ENCODE measurements at regions not wholly inside any gene's neighbourhood (a gene's known extent, or its start where the extent isn't known, plus 50 kb on each side); places are given as distances from the start of the nearest gene placed in this dataset.

GRCh38 chr21:36569511-36569910, 89.6 kb upstream of the CLDN14 start:
- TF ChIP-seq RAD21 (IDR thresholded peaks at IDR 0.05; ENCODE audit: low read depth) = no peak
- no peak for TF ChIP-seq CTCF (IDR thresholded peaks at IDR 0.05 in 2 of 3, conservative IDR thresholded peaks at IDR 0.05 in 1 of 3; ENCODE audit: borderline replicate concordance in 1 of 3, insufficient read depth in 1 of 3, low read depth in 2 of 3, low read length in 2 of 3)
- no peak for TF ChIP-seq SIN3A (IDR thresholded peaks at IDR 0.05; ENCODE audit: low read depth)
- TF ChIP-seq EZH2 (IDR thresholded peaks at IDR 0.05) = no peak
- TF ChIP-seq SP1 (IDR thresholded peaks at IDR 0.05; ENCODE audit: low read depth) = no peak
- no peak for TF ChIP-seq POLR2A (IDR thresholded peaks at IDR 0.05; ENCODE audit: borderline replicate concordance, extremely low read depth, insufficient read depth, insufficient read length)
- TF ChIP-seq EGR1 (IDR thresholded peaks at IDR 0.05; ENCODE audit: low read depth) = no peak
- TF ChIP-seq ATF3 (IDR thresholded peaks at IDR 0.05) = no peak
- no peak for TF ChIP-seq MAX (IDR thresholded peaks at IDR 0.05)
- TF ChIP-seq ZNF274 (IDR thresholded peaks at IDR 0.05; ENCODE audit: low read depth, low read length) = no peak
- TF ChIP-seq POLR2AphosphoS5 (IDR thresholded peaks at IDR 0.05; ENCODE audit: low read depth, low read length) = no peak
- TF ChIP-seq REST (IDR thresholded peaks at IDR 0.05; ENCODE audit: low read depth) = no peak
- no peak for TF ChIP-seq EZH2phosphoT487 (IDR thresholded peaks at IDR 0.05; ENCODE audit: borderline replicate concordance)
- no peak for TF ChIP-seq TCF7L2 (IDR thresholded peaks at IDR 0.05; ENCODE audit: borderline replicate concordance, extremely low read depth, insufficient read depth, insufficient read length)
